ENCODE measurements at regions not wholly inside any gene's neighbourhood (a gene's known extent, or its start where the extent isn't known, plus 50 kb on each side); places are given as distances from the start of the nearest gene placed in this dataset.

GRCh38 chr1:99550198-99550597 lies 95.7 kb upstream of the PALMD start:
- TF ChIP-seq TAF1 (IDR thresholded peaks at IDR 0.05; ENCODE audit: borderline replicate concordance, insufficient read depth, low read length) = no peak
- TF ChIP-seq SIN3A (IDR thresholded peaks at IDR 0.05; ENCODE audit: borderline replicate concordance, insufficient read depth, low read length) = no peak
- no peak for TF ChIP-seq FOXP2 (optimal IDR thresholded peaks at IDR 0.05; ENCODE audit: borderline replicate concordance, extremely low read depth, extremely low read length, insufficient read depth)
- TF ChIP-seq POLR2AphosphoS5 (IDR thresholded peaks at IDR 0.05; ENCODE audit: low read depth, low read length) = no peak
- no peak for TF ChIP-seq REST (IDR thresholded peaks at IDR 0.05; ENCODE audit: insufficient read depth in 1 of 2, low read depth in 2 of 2, low read length in 2 of 2)

DNA sequence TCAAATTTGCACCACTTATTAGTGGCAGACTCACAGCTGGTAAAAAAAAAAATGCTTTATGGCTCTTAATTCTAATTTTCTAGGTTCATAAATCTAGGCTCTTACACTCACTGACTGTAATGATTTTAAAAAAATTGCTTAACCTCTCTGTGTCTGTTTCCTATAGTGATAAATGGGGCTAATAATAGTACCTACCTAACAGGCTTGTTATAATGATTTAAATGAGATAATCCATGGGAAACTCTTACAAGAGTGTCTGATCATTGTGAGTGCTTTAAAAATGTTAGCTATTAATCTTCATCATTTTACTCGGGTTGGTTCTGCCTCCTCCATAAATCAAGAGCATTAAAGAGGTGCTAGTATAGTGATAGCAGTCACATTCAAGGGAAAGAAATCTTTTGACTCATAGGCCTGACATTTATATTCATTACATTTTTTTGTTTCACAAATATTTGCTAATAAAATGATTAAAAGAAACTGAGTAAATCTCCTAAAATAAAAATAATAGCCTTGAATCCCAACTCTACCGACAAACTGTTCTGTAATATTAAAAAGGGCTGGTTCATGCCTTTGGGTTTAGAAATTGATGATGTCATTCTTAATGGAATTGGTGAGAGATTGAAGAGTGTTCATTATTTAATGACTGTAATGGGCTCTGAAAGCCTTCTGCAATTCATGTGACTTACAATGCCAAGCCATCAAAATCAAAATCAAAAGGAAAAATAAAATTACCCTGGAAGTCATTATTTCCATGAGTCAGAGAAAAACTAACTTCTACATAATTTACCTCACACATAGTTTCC lies 93.9 kb upstream of the PALMD start:
- no peak for TF ChIP-seq TAF1 (IDR thresholded peaks at IDR 0.05; ENCODE audit: borderline replicate concordance, insufficient read depth, low read length)
- no peak for TF ChIP-seq SIN3A (IDR thresholded peaks at IDR 0.05; ENCODE audit: borderline replicate concordance, insufficient read depth, low read length)
- TF ChIP-seq REST (IDR thresholded peaks at IDR 0.05; ENCODE audit: insufficient read depth in 1 of 2, low read depth in 2 of 2, low read length in 2 of 2) = no peak
- no peak for TF ChIP-seq FOXP2 (optimal IDR thresholded peaks at IDR 0.05; ENCODE audit: borderline replicate concordance, extremely low read depth, extremely low read length, insufficient read depth)
- TF ChIP-seq POLR2AphosphoS5 (IDR thresholded peaks at IDR 0.05; ENCODE audit: low read depth, low read length) = no peak

- no peak for TF ChIP-seq TAF1 (IDR thresholded peaks at IDR 0.05; ENCODE audit: borderline replicate concordance, insufficient read depth, low read length)
- no peak for TF ChIP-seq SIN3A (IDR thresholded peaks at IDR 0.05; ENCODE audit: borderline replicate concordance, insufficient read depth, low read length)
- no peak for TF ChIP-seq FOXP2 (optimal IDR thresholded peaks at IDR 0.05; ENCODE audit: borderline replicate concordance, extremely low read depth, extremely low read length, insufficient read depth)
- TF ChIP-seq POLR2AphosphoS5 (IDR thresholded peaks at IDR 0.05; ENCODE audit: low read depth, low read length) = no peak
- no peak for TF ChIP-seq REST (IDR thresholded peaks at IDR 0.05; ENCODE audit: insufficient read depth in 1 of 2, low read depth in 2 of 2, low read length in 2 of 2)
Observed at GRCh38 chr1:99553301-99553700, 92.6 kb upstream of the PALMD start.

- TF ChIP-seq POLR2AphosphoS5 (IDR thresholded peaks at IDR 0.05; ENCODE audit: low read depth, low read length) (no peak), TAF1 (IDR thresholded peaks at IDR 0.05; ENCODE audit: borderline replicate concordance, insufficient read depth, low read length) (no peak), REST (IDR thresholded peaks at IDR 0.05; ENCODE audit: insufficient read depth in 1 of 2, low read depth in 2 of 2, low read length in 2 of 2) (no peak), SIN3A (IDR thresholded peaks at IDR 0.05; ENCODE audit: borderline replicate concordance, insufficient read depth, low read length) (no peak), FOXP2 (optimal IDR thresholded peaks at IDR 0.05; ENCODE audit: borderline replicate concordance, extremely low read depth, extremely low read length, insufficient read depth) (no peak)
Observed at GRCh38 chr1:99554727-99555126, 91.2 kb upstream of the PALMD start.
